Tibial artery (tissue), 4 donors: ENCODE measurements at regions not wholly inside any gene's neighbourhood (a gene's known extent, or its start where the extent isn't known, plus 50 kb on each side); places are given as distances from the start of the nearest gene placed in this dataset.

Experiments
- DNase-seq, 2 donors: peaks; one replicate each; pipeline ENCODE4 v3.0.0-alpha.2; 2019
- H3K27ac ChIP-seq, 2 donors: fragments of 200-600 bp; sonication (generic) in 1 of 2; 1 replicate in 1 of 2; 2 replicates in 1 of 2; pipeline ENCODE4 v1.5.1; 2018 to 2019; ENCODE audit warnings: mild to moderate bottlenecking in 1 of 2
- H3K27me3 ChIP-seq, 2 donors: fragments of 200-600 bp; sonication (generic) in 1 of 2; one replicate each; pipeline versions ENCODE4 v1.5.1 to v1.6.0; 2016 to 2019
- H3K36me3 ChIP-seq, 3 donors: fragments of 200-600 bp; sonication (generic) in 2 of 3; one replicate each; pipeline ENCODE4 v1.5.1; 2016 to 2019; ENCODE audit warnings: mild to moderate bottlenecking in 2 of 3
- H3K4me1 ChIP-seq, 4 donors: fragments of 200-600 bp; sonication (generic) in 2 of 4; 1 replicate in 3 of 4; 2 replicates in 1 of 4; pipeline ENCODE4 v1.5.1; 2016 to 2019
- H3K4me3 ChIP-seq, 2 donors: fragments of 200-600 bp; sonication (generic) in 1 of 2; 1 replicate in 1 of 2; 2 replicates in 1 of 2; pipeline ENCODE4 v1.5.1; 2018 to 2019; ENCODE audit warnings: mild to moderate bottlenecking in 2 of 2
- H3K9me3 ChIP-seq, 3 donors: fragments of 200-600 bp; sonication (generic) in 1 of 3; one replicate each; pipeline ENCODE4 v1.5.1; 2016 to 2019
- intact Hi-C: fragments of 100-400 bp; cut with DNase I; formaldehyde crosslinking; loops from one replicate; pipeline ENCODE4 v1.15.0; 2023; ENCODE audit warnings: low total_unique reads
- TF ChIP-seq, protein P1 (sequence below), 2 experiments: fragments of 200-600 bp in 1 of 2; fragments of 450-650 bp in 1 of 2; IDR thresholded peaks; one replicate each; pipeline ENCODE4 v1.5.1; 2017 to 2019; ENCODE audit warnings: antibody characterized with exemption in 2 of 2, mild to moderate bottlenecking in 1 of 2, moderate library complexity in 1 of 2

GRCh38 chr1:82153752-82154151 is 353.0 kb downstream of the ADGRL2 start:
- intact Hi-C loops: no loop called here
- peaks cover 0 to 5% (median 0%) of the 10 kb centered on the region in 4 donors for H3K4me1 ChIP-seq
- no peak overlapping the region for H3K27ac ChIP-seq
- no peaks in the 10 kb centered on the region for H3K36me3 ChIP-seq
- TF ChIP-seq, protein P1, sequence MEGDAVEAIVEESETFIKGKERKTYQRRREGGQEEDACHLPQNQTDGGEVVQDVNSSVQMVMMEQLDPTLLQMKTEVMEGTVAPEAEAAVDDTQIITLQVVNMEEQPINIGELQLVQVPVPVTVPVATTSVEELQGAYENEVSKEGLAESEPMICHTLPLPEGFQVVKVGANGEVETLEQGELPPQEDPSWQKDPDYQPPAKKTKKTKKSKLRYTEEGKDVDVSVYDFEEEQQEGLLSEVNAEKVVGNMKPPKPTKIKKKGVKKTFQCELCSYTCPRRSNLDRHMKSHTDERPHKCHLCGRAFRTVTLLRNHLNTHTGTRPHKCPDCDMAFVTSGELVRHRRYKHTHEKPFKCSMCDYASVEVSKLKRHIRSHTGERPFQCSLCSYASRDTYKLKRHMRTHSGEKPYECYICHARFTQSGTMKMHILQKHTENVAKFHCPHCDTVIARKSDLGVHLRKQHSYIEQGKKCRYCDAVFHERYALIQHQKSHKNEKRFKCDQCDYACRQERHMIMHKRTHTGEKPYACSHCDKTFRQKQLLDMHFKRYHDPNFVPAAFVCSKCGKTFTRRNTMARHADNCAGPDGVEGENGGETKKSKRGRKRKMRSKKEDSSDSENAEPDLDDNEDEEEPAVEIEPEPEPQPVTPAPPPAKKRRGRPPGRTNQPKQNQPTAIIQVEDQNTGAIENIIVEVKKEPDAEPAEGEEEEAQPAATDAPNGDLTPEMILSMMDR (IDR thresholded peaks at IDR 0.05): no peak
- no peaks in the 10 kb centered on the region for H3K27me3 ChIP-seq
- DNase-seq: no peak
- no peak overlapping the region for H3K4me3 ChIP-seq
- no peaks in the 10 kb centered on the region for H3K9me3 ChIP-seq

DNA sequence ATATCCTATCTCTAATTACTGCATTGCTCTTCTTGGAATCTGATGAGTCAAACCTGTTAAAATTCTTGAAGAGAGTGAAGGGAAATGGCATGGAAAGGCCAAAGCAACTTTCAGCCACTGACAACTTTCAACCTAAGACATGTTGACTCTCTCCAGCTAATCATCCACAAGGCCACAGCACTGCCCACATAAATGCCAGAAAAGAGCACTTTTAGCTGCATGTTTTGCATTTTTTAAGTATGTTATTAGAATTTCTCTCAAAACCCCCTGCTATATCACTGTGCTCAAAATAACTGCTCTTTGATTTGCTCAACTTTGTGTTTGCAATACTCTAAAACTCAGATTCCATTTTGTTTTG is 352.5 kb downstream of the ADGRL2 start:
- Histone ChIP-seq H3K4me1 (peaks cover 0 to 5% (median 0%) of the 10 kb centered on the region in 4 donors), H3K27ac (no peak overlapping the region), H3K9me3 (no peaks in the 10 kb centered on the region), H3K27me3 (no peaks in the 10 kb centered on the region), H3K36me3 (no peaks in the 10 kb centered on the region), H3K4me3 (no peak overlapping the region)
- no peak for DNase-seq
- TF ChIP-seq, protein P1 (IDR thresholded peaks at IDR 0.05): no peak
- intact Hi-C loops: no loop called here

- Histone ChIP-seq H3K4me3 (no peak overlapping the region), H3K4me1 (peaks cover 0 to 5% (median 0%) of the 10 kb centered on the region in 4 donors), H3K27ac (no peak overlapping the region), H3K27me3 (no peaks in the 10 kb centered on the region), H3K9me3 (no peaks in the 10 kb centered on the region), H3K36me3 (no peaks in the 10 kb centered on the region)
- TF ChIP-seq, protein P1 (IDR thresholded peaks at IDR 0.05): no peak
- intact Hi-C loops: no loop called here
- DNase-seq: no peak
These were observed 351.9 kb downstream of the ADGRL2 start for GRCh38 chr1:82152356-82153271.

GRCh38 chr1:82145656-82146055 is 344.9 kb downstream of the ADGRL2 start:
- Histone ChIP-seq H3K36me3 (no peaks in the 10 kb centered on the region), H3K9me3 (no peaks in the 10 kb centered on the region), H3K4me1 (no peaks in the 10 kb centered on the region), H3K4me3 (no peak overlapping the region), H3K27ac (no peak overlapping the region), H3K27me3 (no peaks in the 10 kb centered on the region)
- no peak for DNase-seq
- TF ChIP-seq, protein P1 (IDR thresholded peaks at IDR 0.05): no peak
- intact Hi-C loops: no loop called here

- Histone ChIP-seq H3K27me3 (no peaks in the 10 kb centered on the region), H3K27ac (no peak overlapping the region), H3K36me3 (no peaks in the 10 kb centered on the region), H3K4me3 (no peak overlapping the region), H3K4me1 (no peaks in the 10 kb centered on the region), H3K9me3 (no peaks in the 10 kb centered on the region)
- DNase-seq: no peak
- TF ChIP-seq, protein P1 (IDR thresholded peaks at IDR 0.05): no peak
- intact Hi-C loops: no loop called here
These were observed 342.5 kb downstream of the ADGRL2 start for GRCh38 chr1:82143108-82143833.
